ENCODE measurements at regions not wholly inside any gene's neighbourhood (a gene's known extent, or its start where the extent isn't known, plus 50 kb on each side); places are given as distances from the start of the nearest gene placed in this dataset.

DNA sequence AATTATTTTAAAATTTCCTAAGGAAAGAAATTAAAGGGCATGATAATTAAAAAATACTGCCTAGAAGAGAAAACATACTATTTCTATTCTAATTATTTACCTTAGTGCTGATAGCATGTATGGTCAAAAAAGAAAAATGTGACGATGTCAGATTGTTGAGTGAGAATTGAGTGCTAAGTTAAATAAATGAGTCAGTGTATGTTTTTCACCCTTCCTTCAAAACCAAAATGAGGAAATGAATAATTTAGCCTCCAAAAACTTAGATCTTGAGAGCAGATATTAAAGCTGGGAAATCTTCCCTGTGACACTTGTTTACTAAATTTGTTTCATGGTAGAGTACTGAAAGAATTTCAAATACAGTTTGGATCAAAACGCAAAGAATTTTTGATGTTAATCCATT is 58.6 kb upstream of the NYAP2 start:
- DNase-seq (ENCODE audit: low read depth in 2 of 3, low spot score in 2 of 3): no peak

DNA sequence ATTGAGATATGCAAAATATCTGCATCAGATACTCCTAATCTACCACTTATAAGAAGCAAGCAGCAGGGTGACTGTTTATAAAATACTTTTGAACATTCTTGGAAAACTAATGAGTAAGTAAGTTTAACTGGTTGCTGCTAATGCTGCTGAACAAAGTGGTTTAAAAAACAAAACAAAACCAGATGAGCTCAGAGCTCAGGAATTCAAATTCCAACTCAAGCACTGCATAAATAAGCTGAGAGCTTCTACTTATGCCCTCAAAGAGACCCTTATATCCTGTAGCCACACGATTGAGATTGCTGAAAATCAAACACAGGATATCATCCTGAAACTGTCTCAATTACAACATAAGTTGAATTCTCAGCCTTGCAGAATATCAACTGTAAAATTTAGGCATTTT is 62.3 kb upstream of the NYAP2 start:
- DNase-seq (ENCODE audit: low read depth in 2 of 3, low spot score in 2 of 3): no peak

DNA sequence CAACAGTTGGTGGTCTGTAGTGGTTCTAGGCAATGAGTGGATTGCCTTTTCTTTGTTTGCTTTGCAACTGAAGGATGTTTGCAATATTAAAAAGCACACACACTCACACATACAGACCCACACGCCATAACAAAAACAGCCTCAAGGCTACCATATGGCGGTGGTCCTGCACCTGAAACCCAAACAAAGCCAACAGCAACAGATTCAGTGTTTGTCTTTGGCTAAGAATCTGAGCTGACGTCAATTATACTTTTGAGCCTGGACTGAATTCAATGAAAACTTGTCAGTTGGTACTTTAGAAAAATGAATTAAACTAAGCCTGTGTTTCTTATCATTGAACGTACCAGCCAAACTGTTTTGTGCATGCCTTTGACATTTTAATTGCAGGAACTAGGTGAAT is 65.0 kb upstream of the NYAP2 start:
- no peak for DNase-seq (ENCODE audit: low read depth in 2 of 3, low spot score in 2 of 3)

DNA sequence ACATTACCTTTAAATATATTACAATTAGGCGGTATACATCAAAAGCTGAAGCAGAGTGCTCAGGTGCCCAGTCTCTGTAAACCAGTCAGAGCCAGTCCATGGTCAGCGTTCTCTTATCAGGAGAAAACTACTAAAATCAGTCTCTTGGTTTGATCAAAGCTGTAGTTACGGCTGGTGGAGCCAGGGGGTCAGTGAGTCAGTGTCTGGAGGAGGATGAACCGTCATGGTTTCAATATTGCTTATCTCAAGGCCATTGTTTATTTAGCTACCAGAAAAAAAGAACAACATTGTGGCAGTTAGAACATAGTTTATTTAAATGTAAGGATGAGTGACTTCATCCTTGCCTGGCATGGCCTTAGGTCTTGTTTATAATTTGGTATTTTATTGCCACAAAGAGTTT is 71.3 kb upstream of the NYAP2 start:
- DNase-seq (ENCODE audit: low read depth in 2 of 3, low spot score in 2 of 3): no peak

DNA sequence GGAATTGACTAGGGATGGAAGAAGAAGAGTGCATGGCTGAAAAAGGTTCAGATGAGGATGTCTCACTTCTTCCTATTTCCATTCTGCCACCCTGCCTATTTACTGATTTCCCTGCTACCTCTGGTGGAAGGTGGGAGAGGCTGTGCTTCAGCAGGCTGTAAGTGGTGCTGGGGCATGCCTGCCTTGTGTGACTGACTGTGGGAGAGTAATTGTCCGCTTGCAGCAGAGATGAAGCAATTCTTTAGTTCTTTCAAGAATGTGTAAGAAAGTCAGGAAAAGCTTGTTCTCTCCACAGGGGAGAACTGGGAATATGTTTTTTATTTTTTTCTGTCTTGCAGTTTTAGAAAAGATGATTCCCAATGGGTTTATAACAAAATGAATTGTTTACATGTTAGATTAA is 72.5 kb upstream of the NYAP2 start:
- DNase-seq (ENCODE audit: low read depth in 2 of 3, low spot score in 2 of 3): no peak

DNA sequence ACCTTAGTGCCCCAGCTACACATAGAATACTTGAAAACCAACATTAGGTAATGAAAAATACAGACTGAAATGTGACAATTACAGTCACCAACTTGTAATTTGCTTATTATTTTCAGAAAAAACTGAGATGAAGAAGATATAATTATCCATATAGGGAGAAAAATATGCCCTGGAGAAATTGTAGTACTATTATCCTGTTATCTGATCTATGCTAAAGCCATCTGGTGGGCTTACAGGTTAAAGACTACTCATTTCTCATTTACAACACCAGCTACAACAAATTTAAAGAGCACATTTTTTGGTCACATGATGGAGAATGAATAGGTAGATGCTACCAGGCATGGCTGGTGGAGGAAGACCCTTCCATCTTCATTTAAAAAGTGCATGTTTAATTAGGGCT is 79.6 kb upstream of the NYAP2 start:
- DNase-seq (ENCODE audit: low read depth in 2 of 3, low spot score in 2 of 3): no peak

DNA sequence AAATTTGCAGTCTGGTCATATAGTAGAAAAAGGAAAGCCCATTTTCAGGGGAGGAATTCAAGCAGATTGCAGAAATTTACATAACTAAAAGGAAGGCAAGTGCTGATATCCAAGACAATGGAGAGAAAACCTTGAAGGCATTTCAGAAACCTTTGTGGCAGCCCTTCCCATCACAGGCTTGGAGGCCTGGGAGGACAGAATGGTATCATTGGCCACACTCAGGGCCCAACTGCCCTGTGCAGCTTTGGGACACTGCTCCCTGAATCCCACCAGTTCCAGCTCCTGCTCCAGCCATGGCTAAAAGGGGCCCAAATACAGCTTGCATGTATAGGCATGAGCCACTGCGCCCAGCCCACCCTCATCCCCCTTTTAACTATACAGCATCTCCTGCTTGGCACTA is 81.1 kb upstream of the NYAP2 start:
- no peak for DNase-seq (ENCODE audit: low read depth in 2 of 3, low spot score in 2 of 3)

DNA sequence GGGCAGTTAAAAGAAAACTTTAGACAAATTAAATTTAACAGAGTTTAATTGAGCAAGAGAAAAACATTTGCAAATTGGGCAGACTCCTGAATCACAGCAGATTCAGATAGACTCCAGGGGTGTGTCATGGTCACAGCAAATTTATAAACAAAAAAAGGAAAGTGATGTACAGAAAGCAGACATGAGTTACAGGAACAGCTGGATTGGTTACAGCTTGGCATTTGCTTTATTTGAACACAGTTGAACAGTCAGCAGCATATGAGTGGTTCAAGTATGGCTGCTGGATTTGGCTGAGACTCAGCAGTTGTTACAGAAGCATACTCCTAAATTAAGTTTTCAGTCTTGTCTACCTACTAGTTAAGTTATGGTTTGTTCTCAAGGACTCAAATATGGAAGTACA is 82.3 kb upstream of the NYAP2 start:
- DNase-seq (ENCODE audit: low read depth in 2 of 3, low spot score in 2 of 3): no peak

DNA sequence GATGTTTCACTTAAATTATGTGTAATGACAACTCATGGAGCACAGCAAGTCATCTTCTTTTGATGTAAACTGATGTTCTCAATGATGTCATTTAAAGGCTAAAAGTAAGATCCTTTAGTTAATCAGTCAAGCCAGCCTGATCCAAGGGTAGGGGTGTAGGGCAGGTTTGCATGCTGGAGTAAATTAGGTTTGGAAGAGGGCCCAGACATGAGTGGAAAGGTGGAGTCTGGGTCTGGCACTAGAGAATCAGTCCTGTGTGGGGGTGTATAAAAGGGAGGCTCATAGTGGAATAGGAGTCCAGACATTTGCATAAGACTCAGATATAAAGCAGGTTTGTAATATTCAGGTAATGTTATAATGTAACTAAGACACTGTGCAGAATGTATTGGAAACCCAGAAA is 88.8 kb upstream of the NYAP2 start:
- DNase-seq (ENCODE audit: low read depth in 2 of 3, low spot score in 2 of 3): no peak

DNA sequence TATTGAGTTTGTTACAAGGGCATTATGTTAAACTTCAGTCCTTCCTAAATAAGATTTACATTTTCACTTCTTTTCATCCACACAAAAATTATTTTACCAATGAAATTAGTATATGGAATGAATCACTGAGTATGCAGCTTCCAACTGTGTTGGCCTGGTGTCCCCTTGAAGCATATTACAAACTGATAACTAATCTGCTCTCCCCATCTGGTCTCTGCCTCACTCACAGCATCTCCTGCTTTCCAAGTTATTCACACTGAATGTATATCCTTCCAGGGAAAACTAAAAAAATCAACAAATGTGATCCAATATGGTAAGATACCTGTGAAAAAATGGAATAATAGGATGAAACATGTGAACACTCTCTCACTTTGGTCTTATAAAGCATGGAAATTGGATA is 90.0 kb upstream of the NYAP2 start:
- DNase-seq (ENCODE audit: low read depth in 2 of 3, low spot score in 2 of 3): no peak

DNA sequence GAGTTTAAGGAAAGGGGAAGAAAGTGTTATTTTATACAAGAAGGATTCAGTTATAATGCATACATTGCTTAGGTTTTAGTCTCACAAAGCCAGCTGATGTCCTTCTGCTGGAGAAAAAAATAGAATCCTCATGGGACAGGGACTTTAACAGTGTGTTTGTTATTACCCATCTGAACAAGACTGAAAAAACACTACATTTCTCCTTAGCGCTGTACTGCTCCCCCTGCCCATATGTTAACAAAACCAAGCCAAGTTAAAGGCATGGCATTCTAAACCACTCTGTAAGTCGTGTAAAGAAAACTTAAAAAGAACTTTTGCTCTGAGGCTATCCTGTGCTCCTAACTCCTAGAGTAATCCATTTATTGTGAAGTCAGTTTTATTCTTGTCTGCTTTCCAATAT is 102.6 kb upstream of the NYAP2 start:
- DNase-seq (ENCODE audit: low read depth in 2 of 3, low spot score in 2 of 3): no peak

DNA sequence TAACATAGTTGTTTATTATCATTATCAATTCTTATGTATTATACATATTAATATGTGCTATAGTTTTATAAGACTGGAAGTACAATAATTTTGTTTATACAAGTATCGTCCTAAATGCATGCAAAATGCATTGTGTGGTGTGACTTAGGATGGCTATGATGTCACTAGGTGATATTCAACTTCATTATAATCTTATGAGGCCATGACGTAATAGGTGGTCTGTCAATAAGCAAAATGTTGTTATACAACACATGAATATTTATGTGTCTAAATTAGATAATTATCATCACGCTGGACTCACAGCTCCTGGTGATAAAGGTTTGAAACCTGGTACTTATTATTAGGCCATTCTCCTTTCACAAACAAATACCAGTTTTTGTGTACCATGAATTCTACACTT is 104.4 kb upstream of the NYAP2 start:
- DNase-seq (ENCODE audit: low read depth in 2 of 3, low spot score in 2 of 3): no peak

DNA sequence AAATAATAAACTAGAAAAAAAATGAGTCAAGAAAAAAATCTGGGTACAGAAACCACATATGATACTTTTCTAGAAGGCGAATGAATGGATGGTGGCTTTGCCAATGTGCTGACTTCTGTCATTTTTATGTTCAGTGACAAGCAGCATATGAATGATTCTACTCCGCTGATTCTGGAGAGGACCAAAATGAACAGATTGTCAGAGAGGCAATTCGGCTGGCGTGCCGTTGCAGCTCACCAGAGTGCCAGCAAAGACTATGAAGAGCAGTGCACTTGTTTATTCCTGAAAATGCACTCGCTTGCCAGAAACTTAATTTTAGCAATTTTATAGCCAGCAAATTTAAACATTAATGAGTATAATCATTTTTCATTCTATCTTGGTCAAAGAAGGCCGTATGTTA is 105.9 kb upstream of the NYAP2 start:
- DNase-seq (ENCODE audit: low read depth in 2 of 3, low spot score in 2 of 3): no peak

DNA sequence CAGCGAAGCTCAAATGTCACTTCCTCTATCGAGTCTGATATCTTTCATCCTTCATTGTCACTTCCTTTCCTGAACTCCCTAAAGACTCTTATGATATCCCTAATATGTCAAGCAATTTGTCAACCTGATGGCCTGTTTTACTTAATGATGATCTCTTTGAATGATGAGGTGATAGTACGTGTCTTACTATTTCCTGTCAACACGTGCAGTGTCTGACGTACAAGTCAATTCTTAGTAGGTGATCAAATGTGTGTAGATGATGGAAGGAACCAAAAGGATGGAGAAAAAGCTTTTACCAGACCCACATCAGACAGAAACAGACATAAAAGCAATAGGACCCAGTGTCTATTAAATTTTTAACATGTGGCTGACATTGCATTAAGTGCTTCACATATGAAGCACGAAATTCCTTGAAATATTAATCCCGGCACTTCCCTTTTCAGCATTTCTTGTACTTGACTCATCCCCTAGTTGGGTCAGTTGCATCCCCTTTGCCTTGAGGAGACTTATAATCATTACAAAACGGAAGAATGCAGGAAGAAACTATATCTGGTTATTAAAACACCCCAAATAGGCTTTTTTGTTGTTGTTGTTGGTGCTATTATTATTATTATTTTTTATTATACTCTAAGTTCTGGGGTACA is 108.6 kb upstream of the NYAP2 start:
- DNase-seq (ENCODE audit: low read depth in 2 of 3, low spot score in 2 of 3): no peak

DNA sequence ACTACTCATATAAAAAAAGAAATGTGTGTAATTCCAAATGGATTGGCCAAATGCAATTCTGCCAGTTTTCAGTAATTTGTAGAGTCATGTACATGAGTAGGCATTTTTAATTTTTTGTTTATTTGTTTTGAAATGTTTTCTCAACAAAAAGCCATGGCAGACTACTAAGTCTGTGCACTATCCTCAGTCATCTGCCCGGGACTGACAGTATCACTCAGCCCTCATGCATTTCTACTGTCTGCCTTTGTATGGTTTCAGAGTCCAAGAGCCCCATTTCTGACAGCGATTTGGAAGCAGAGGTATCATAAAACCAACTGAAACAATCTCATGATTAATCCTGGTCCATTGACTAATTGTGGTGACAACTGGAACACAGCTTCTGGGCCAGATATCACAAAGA is 109.9 kb upstream of the NYAP2 start:
- no peak for DNase-seq (ENCODE audit: low read depth in 2 of 3, low spot score in 2 of 3)

DNA sequence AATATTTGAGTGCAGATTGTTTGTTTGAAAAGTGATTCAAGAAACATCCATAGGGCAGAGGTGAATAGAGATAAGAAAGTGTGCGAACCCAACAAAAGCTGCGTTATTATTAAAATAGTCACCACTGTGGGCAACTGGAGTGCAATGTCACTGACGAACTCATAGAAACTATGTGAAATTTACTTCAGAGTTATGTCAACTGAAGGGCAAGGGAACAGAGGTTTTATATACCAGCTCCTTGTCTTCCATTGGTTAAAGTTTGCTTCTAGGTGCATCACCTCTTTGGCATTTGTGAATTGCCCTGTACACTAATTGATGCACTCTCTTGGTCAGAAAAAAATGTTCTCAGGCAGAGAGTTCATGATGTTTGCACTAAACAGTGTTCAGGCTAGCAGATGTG is 110.5 kb upstream of the NYAP2 start:
- DNase-seq (ENCODE audit: low read depth in 2 of 3, low spot score in 2 of 3): no peak

DNA sequence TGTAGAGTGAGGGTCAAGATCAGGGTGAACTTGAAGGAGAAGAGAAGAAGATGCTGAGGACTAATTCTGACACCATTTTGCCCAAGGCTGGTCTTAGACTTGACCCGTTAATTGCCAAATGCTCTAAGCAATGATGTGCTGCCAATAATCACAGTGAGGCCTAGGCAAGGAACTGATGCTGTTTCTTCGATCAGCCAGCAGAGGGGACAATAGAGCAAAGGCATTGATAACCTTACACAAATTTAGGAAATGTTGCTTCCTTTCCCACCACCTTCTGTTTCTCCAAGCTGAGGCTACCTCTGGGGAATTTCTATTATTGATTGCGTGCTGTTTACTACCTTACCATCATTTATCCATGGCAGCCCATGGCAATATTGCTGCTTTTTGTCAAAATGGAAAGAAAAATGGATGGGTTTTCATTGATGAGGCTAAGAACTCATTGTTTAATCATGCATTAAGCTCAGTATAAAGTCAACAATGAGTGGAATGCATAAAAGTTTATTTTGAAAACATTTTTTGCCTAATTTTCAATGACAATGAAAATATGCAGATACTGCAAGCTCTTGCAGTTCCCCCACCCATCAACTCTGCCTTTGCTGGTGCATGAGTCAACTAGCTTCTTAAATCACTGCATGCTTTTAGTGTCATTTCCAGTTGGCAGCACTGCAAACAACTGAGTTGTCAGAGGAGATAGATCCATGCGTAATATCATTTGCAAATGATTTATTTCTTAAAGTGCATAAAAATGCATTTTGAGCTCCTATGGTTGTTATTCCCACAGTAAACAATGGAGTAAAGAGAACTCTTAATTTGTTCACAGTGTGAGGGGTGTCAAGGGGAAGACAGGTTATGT is 116.4 kb upstream of the NYAP2 start:
- peak in 2 of 3 donors; percentile 1 to 28 for DNase-seq (ENCODE audit: low read depth in 2 of 3, low spot score in 2 of 3)

DNA sequence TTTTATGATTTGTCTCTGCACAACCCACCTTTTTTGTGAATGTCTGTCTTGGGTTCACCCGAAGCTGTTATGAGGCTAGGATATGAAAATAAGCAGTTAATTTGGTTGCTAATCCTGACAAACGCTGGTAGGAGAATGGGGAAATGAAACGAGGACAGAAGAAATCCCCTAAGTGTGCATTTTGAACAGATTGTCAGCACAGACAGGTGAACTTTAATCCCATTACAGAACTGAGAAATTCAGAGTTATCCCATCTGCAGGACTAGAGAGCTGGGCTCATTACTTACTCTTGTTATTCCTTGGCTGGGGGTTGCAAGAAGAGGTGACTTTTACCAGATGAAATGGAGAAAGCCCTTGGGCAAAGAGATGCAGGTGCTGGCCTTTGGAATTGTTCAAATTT is 123.3 kb upstream of the NYAP2 start:
- DNase-seq (ENCODE audit: low read depth in 2 of 3, low spot score in 2 of 3): no peak

DNA sequence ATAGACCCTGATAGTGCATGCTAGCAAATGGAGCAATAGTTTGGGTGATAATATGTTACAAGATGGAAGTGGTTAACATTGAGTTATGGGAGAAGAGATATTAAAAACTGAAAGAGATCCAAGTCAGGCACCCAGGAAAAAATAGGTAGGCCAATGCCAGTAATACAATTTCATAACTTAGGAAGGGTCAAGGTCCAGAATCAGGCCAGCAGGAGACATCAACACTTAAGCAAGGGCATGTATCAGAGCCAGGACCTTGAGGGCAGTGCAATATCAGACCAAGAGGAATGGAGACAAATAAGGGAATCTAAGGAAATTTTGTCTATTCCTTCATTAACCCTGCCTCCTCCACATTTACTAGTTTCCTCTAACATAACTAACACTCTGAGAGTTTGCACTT is 124.1 kb upstream of the NYAP2 start:
- no peak for DNase-seq (ENCODE audit: low read depth in 2 of 3, low spot score in 2 of 3)

DNA sequence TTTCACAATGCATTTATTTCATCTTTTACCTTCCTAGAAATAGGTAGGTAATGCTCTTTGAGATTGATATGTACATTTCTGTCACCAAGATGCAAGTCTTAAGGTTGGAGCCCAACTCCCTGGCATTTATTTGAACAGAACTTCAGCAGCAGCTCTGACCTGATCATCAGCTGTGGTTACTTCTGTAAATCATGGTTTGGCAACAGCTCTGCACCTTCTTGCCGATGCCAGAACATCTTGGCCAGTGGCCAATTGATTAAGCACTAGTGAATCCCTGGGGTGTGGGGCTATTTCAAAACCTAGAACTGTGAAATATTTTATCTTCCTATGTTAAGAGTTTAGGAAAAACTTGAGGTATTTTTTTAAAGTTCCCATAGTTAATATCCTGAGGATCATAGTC is 124.8 kb upstream of the NYAP2 start:
- DNase-seq (ENCODE audit: low read depth in 2 of 3, low spot score in 2 of 3): no peak

DNA sequence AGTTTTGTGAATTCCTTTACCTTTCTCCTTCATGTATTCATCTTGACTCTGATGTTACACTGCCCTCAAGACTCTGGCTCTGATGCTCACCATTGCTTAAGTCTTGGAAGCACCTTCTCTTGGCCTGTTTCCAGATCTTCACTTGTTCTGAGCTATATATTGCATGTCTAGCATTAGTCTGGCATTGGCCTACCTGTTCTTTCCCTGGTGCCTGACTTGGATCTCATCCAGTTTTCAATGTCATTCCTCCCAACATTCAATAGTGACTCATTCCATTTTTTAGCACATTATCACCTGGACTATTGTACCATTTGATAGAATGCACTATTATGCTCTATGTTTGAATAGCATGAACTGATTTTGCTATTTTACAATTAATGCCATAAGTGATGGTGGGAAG is 127.3 kb upstream of the NYAP2 start:
- DNase-seq (ENCODE audit: low read depth in 2 of 3, low spot score in 2 of 3): no peak

DNA sequence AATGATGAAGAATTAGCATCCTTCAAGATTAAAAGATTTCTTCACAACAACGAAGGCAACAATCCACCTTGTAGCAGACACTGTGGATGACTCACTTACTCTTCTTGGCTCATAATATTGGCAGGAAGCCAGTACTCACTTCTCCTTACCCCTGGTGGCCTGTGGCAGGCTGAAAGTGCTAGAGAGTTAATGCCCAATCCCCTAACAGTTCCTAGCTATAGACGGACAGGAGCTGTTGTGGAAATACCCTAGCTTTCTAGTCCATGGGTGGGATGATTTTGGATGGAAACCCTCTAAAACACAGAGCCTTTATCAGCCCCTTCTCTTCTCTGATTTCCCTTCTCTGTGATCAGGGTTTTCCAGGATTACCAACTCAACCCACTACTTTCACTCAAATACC is 128.6 kb upstream of the NYAP2 start:
- peak in 2 of 3 donors; percentile 48 to 82 for DNase-seq (ENCODE audit: low read depth in 2 of 3, low spot score in 2 of 3)

DNA sequence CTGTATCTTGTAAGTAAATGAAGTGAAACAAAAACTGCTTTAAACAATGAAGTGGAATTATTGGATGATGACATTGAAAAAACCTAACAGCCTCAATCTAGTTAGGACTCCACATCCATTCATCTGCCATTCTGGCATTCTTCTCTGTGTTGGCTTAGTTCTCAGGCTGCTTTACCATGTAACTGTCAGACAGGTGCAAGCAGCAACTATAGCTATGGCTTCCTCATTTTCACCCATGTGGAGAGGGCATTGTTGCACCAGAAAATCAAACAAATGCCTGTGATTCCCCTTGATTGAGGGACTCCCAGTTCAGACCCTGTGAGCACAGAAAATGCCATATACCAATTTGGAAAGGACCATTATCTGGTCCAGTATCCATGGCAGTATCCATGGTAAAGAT is 129.5 kb upstream of the NYAP2 start:
- no peak for DNase-seq (ENCODE audit: low read depth in 2 of 3, low spot score in 2 of 3)

Measured in hematopoietic multipotent progenitor cell (in vitro differentiated cells).